ENCODE measurements at regions not wholly inside any gene's neighbourhood (a gene's known extent, or its start where the extent isn't known, plus 50 kb on each side); places are given as distances from the start of the nearest gene placed in this dataset.

GRCh38 chr6:169979873-169980432, 228.5 kb downstream of the ERMARD start:
- in situ Hi-C loops (cut with MboI; ENCODE audit: low pct_unique_long_range_greater_than_20kb, low sequenced_read_pairs, unreplicated experiment), result no loop called here
- TF ChIP-seq CTCF (IDR thresholded peaks at IDR 0.05; ENCODE audit: extremely low read depth, insufficient read depth, missing control alignments), result no peak

GRCh38 chr6:169978615-169979161, 227.3 kb downstream of the ERMARD start:
- DNase-seq (ENCODE audit: low spot score), result no peak
- in situ Hi-C loops (cut with MboI; ENCODE audit: low pct_unique_long_range_greater_than_20kb, low sequenced_read_pairs, unreplicated experiment), result no loop called here
- TF ChIP-seq CTCF (IDR thresholded peaks at IDR 0.05; ENCODE audit: extremely low read depth, insufficient read depth, missing control alignments), result no peak

More at GRCh38 chr6:169979873-169980432, 228.5 kb downstream of the ERMARD start:
- no peak for DNase-seq (ENCODE audit: low spot score)

GRCh38 chr6:169977434-169978265, 226.2 kb downstream of the ERMARD start:
- TF ChIP-seq CTCF (IDR thresholded peaks at IDR 0.05; ENCODE audit: extremely low read depth, insufficient read depth, missing control alignments), result no peak

GRCh38 chr6:169976301-169977081, 225.1 kb downstream of the ERMARD start:
- no peak for TF ChIP-seq CTCF (IDR thresholded peaks at IDR 0.05; ENCODE audit: extremely low read depth, insufficient read depth, missing control alignments)
- in situ Hi-C loops (cut with MboI; ENCODE audit: low pct_unique_long_range_greater_than_20kb, low sequenced_read_pairs, unreplicated experiment), result no loop called here
- no peak for DNase-seq (ENCODE audit: low spot score)

More at GRCh38 chr6:169977434-169978265, 226.2 kb downstream of the ERMARD start:
- in situ Hi-C loops (cut with MboI; ENCODE audit: low pct_unique_long_range_greater_than_20kb, low sequenced_read_pairs, unreplicated experiment), result no loop called here
- DNase-seq (ENCODE audit: low spot score), result no peak

GRCh38 chr6:169975701-169976100, 224.3 kb downstream of the ERMARD start:
- in situ Hi-C loops (cut with MboI; ENCODE audit: low pct_unique_long_range_greater_than_20kb, low sequenced_read_pairs, unreplicated experiment), result no loop called here
- no peak for TF ChIP-seq CTCF (IDR thresholded peaks at IDR 0.05; ENCODE audit: extremely low read depth, insufficient read depth, missing control alignments)
- no peak for DNase-seq (ENCODE audit: low spot score)

- TF ChIP-seq CTCF (IDR thresholded peaks at IDR 0.05; ENCODE audit: extremely low read depth, insufficient read depth, missing control alignments), result no peak
- in situ Hi-C loops (cut with MboI; ENCODE audit: low pct_unique_long_range_greater_than_20kb, low sequenced_read_pairs, unreplicated experiment), result no loop called here
- no peak for DNase-seq (ENCODE audit: low spot score)
Observed at GRCh38 chr6:169975286-169975685, 223.9 kb downstream of the ERMARD start.

Measured in GM13977 (cell line).